GM21515 (cell line): ENCODE measurements at regions not wholly inside any gene's neighbourhood (a gene's known extent, or its start where the extent isn't known, plus 50 kb on each side); places are given as distances from the start of the nearest gene placed in this dataset.
A peak's percentile ranks its signal among the peaks of the same experiment; 100 is the strongest.
"Not testable (repeated sequence)": the region's sequence is repeated elsewhere in the genome, so short reads cannot be mapped to it uniquely, and the experiment has no call there.

Experiments
- ATAC-seq: cut with Tn5 transposase; IDR thresholded peaks from one replicate; pipeline ENCODE4 v1.9.1; 2021; ENCODE audit not compliant: unreplicated experiment

GRCh38 chr6:155647354-155647753 is 191.7 kb upstream of the NOX3 start:
- ATAC-seq = no peak

GRCh38 chr6:155646443-155646842 is 190.8 kb upstream of the NOX3 start:
- ATAC-seq = no peak

- ATAC-seq = no peak
These were observed 189.7 kb upstream of the NOX3 start for GRCh38 chr6:155645325-155645724.

DNA sequence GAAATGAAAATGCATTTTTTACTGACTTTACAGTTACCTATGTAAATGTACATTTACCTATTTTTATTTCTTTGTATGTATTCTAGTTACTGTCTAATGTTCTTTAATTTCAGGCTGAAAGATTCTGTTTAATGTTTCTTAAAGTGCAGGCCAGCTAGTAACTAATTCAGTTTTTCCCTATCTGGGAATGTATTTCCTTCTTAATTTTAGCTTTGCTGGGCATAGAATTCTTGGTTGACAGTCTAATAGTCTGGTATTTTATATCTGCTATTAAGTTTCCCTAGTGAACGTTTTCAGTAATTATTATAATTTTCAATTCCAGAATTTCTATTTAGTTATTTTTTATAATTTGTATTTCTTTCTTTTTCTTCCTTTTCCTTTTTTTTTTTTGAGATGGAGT is 186.0 kb upstream of the NOX3 start:
- no peak for ATAC-seq

DNA sequence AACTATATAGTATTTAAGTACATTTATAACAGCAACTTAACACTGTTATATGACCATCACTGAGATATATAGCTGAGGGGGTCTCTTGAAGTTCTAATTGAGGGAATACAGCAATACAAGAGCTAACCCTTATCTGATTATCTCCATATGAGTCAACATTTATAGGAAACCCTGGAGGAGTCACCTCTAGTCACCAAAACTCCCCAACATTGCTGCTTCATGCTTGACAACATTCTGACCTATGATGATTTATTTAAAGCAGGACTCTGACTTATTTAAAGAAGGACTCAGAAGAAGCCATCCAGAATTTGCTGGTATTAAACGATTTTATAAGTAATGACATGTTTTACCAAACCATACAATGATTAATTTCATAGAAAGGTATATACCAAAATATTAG is 182.6 kb upstream of the NOX3 start:
- no peak for ATAC-seq

DNA sequence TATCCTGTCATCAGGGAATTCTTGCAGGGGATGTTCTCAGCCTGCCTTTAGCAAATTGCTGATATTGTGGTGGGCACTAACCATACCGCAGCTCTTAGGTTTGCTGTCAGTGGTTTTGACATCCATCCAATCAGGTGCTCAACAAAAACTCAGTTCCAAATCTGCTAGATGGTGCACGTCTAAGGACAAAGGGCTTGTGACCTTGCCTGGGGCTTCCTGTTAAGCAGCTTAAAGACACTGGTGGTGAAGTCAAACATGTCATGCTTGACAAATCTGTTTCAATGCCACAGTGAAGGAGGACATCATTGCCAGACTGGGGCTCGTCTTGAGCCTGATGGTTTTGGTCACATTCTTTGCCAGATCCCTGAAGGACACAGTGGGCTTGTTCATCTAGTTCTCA is 179.8 kb upstream of the NOX3 start:
- ATAC-seq = no peak

GRCh38 chr6:155630085-155630484 is 174.4 kb upstream of the NOX3 start:
- no peak for ATAC-seq

DNA sequence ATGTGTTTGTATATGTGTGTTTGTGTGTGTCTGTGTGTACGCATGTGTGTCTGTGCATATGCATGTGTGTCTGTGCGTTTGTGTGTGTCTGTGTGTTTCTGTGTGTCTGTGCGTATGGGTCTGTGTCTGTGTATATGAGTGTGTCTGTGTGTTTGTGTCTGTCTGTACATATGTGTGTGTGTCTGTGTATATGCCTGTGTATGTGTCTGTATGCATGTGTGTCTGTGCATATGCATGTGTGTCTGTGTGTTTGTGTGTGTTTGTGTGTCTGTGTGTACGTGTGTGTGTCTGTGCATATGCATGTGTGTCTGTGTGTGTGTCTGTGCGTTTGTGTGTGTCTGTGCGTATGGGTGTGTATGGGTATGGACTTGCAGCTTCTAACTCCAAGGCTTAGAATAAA is 174.0 kb upstream of the NOX3 start:
- no peak for ATAC-seq

GRCh38 chr6:155628306-155628705 is 172.7 kb upstream of the NOX3 start:
- peak; percentile 88 for ATAC-seq

DNA sequence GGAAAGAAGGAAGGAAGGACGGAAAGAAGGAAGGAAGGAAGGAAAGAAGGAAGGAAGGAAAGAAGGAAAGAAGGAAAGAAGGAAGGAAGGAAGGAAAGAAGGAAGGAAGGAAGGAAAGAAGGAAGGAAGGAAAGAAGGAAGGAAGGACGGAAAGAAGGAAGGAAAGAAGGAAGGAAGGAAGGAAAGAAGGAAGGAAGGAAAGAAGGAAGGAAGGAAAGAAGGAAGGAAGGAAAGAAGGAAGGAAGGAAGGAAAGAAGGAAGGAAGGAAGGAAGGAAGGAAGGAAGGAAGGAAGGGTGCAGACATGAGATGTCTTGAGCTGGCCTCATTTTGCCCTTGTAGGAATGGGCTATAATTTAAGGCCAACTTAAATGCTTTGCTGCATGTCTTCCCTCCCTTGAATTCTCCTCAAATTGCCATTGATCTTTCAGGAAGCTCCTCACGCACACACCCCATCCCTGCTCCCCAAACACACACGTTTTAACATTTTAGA is 172.1 kb upstream of the NOX3 start:
- not testable (repeated sequence) for ATAC-seq

DNA sequence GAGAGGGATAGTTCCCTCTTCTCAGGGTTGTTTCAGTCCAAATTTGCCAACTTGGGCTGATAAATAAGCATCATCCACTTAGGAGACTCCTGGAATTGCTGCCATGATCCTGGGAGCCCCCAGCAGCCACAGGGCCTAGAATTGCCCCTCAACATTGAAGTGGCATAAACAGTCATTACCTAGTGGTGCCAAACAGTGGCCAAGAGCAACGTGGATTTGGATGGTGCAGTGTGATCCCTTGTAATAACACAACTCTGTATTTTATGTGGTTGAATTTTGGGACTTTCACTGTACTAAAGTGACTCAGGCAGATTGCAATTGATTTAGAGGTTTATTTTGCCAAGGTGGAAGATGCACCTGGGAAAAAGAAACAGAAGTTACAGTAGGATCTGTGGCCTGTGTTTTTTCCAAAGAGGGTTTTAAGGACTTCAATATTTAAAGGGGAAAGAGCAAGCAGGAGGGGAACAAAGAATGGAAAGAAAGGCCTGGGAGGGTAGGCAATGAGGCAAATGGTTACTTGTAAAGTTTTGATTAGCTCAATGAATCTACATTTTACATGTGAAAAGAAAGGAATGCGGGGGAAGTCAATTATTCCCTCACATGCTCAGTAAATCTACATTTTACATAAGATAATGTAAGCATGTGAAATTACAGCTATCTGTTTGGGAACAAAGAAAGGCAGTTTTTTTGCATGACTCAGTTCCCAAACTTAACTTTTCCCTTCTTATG is 168.0 kb upstream of the NOX3 start:
- ATAC-seq = no peak

DNA sequence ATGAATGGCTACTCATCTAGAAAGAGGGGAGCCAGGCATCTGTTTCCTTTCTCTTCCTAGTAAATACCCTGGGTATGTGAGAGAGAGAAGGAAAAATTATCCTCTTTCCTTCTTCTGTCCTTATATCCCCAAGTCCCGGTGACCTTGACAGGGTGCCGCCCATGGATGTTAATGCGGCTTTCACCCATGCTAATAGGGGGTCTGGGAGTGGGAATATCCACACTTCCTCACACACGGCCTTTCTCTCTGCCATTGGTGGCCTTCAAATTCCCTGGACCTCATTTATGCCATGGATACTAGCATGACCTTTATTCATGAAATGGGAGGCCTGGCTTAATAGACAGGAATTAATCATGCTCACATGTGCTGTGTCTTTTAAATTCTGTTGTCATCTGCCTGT is 159.0 kb upstream of the NOX3 start:
- ATAC-seq = no peak

GRCh38 chr6:155611742-155612141 is 156.1 kb upstream of the NOX3 start:
- no peak for ATAC-seq

DNA sequence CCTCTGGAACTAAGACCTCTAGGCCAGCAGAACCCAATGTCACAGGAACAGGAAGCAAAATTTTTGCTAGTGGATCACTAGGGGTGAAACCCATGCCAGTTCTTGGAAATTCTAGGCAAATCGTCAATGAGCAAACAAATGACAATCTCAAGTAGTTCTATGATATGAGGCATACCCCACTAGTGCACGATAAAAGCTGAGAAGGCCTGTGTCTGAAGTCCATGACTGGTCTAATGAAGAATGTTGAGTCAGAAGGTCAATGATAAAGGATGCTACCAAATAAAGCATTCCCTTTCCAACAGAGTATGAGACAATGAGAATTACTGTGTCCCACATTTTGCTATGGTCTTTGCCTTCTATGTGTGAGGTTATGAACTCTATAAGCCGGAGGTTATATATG is 149.4 kb upstream of the NOX3 start:
- ATAC-seq = no peak

GRCh38 chr6:155599561-155599960 is 143.9 kb upstream of the NOX3 start:
- no peak for ATAC-seq

DNA sequence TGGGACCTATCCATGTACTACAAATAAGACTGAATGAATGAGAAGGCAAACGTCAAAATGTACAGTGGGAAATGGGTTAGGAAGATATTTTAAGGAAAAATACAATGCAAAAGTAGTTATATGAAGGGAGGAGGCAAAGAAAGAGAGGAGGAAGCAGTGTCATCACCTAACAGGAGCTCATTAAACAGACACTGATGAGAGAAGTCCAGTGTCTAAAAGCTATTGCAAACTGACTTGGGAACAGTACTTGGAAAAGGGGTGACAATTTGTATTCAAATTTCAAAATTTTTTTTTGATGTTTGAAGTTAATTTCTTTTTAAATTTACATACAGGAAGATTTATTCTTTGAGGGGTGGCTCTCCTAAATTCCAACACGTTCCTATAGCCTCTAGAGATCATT is 143.5 kb upstream of the NOX3 start:
- ATAC-seq = no peak

DNA sequence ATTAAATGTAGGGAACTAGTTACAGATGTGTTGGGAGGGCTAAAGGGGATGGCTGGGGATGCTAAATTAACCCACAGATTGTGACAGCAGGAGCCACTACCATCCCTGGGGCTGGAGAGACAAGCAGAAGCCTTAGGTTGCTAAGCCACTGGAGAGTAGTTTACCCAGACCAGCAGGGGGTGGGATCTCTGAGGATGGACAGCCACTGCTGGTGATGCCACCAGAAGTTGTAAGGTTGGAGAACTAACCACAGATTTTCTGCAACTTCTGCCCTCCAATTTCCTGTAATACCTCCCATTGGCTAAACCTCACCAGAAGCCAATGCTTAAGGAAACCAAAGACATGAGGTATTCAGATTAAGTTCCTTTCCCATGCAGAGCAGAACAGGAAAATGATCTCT is 139.6 kb upstream of the NOX3 start:
- no peak for ATAC-seq

DNA sequence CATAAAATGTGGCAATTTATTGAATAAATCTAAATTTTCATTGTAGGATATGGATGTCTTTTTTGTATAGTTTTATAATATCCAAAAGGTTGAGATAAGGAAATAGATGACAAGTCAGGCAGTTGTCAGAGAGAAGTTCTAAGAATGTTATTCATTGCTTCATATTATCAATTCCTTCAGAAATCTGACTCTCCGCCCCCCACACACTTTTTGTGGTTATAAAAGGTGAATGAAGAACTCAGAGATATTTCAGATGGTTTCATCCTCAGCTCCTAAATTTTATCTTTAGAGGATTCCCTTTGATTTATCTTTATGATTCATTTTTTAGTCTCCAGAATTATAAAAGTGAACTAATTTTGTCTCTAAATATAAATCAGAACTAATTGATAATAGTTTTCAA is 136.1 kb upstream of the NOX3 start:
- ATAC-seq = no peak

DNA sequence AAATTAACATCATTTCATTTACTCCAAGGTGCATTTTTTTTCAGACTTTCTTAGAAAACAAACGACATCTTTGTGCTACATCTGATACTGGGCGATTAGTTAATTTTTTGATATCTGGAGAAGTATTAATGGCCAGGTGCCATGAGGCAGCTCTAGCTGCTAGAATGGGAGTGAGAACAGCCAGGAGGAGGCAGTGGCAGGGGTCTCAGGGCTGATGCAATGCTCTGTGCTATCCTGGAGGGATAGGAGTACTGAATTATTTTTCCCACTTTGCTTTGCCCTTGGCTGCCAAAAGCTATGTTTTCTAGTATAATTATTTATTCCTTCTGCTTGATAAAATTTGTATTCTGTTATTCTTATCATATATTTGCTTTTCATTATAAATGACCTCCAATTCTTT is 133.6 kb upstream of the NOX3 start:
- no peak for ATAC-seq

DNA sequence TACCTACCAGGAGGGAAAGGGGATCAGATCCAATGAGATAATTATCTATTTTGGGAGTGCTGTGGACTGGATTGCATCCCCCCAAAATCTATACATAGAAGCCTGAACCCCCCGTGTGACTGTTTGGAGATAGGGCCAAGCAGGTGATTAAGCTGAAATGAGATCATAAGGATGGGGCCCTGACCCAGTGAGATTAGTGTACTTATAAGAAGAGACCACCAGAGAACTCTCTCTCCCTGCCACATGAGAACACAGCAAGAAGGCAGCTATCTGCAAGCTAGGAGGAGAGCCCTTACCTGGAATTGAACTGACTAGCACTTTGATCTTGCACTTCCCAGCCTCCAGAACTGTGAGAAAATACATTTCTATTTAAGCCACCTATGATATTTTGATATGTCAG is 132.2 kb upstream of the NOX3 start:
- no peak for ATAC-seq

DNA sequence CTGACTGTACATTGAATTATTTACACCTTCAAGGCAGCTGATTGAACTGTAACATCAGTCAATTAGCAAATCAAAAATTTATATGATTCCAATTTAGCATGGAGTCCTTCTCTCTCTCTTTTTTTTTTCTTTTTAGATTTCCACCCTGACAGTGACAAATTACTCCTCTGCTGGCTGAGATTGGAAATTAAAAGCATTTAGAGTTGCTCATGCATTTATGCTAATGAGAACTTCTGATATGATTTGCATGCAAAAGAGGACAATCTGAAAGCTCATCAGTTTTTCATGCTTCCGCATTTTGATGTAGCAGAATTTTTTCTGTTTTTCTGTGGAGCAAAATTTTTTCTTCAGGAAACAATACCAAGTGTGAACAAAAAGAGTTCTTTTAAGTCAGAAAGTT is 130.5 kb upstream of the NOX3 start:
- ATAC-seq = no peak

DNA sequence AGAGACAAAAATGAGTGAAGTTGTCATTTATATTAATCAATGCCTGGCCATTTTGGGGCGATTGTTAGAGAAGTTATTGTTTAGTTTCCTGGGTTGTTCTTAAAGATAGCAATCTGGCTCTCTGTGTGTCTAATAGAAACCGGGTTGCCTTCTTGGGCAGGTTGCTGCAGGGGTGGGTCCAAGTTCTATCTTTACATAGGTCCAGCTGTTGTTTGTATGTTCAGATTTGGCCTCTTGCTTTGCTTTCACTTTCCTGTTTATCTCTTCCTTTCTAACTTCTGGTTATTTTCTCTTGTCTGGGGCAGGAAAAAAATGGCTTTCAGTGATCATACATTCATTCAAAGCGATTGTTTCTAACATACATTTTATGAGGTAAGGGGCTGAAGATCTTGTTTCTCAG is 128.4 kb upstream of the NOX3 start:
- peak; percentile 78 for ATAC-seq
